Peyer's patch (tissue), 4 donors: ENCODE measurements at regions not wholly inside any gene's neighbourhood (a gene's known extent, or its start where the extent isn't known, plus 50 kb on each side); places are given as distances from the start of the nearest gene placed in this dataset.

Experiments used
- DNase-seq, 3 donors: peaks; one replicate each; pipeline ENCODE4 v3.0.0-alpha.2; 2017 to 2019
- H3K27ac ChIP-seq, 4 donors: fragments of 200-600 bp; sonication (generic); one replicate each; pipeline ENCODE4 v1.5.1; 2016 to 2019
- H3K27me3 ChIP-seq, 2 donors: fragments of 200-600 bp; sonication (generic); one replicate each; pipeline ENCODE4 v1.5.1; 2019
- H3K36me3 ChIP-seq, 3 donors: fragments of 200-600 bp; sonication (generic); one replicate each; pipeline ENCODE4 v1.5.1; 2016 to 2019
- H3K4me1 ChIP-seq, 4 donors: fragments of 200-600 bp; sonication (generic); one replicate each; pipeline ENCODE4 v1.5.1; 2016 to 2019
- H3K4me3 ChIP-seq, 4 donors: fragments of 200-600 bp; sonication (generic); 1 replicate in 3 of 4; 2 replicates in 1 of 4; pipeline ENCODE4 v1.5.1; 2016 to 2019; ENCODE audit warnings: mild to moderate bottlenecking in 1 of 4
- H3K9me3 ChIP-seq, 4 donors: fragments of 200-600 bp; sonication (generic); one replicate each; pipeline ENCODE4 v1.5.1; 2016 to 2019; ENCODE audit warnings: mild to moderate bottlenecking in 1 of 4
- CTCF ChIP-seq, 6 experiments: fragments of 450-650 bp in 4 of 6; fragments of 200-600 bp in 2 of 6; sonication (generic) in 1 of 6; IDR thresholded peaks; one replicate each; pipeline ENCODE4 v1.5.1; 2017 to 2019; ENCODE audit warnings: antibody characterized with exemption in 6 of 6, mild to moderate bottlenecking in 3 of 6, moderate library complexity in 1 of 6
- POLR2A ChIP-seq, 2 donors: fragments of 450-650 bp; IDR thresholded peaks; one replicate each; pipeline ENCODE4 v1.5.1; 2017; ENCODE audit warnings: antibody characterized with exemption in 2 of 2, mild to moderate bottlenecking in 2 of 2, moderate library complexity in 2 of 2

- no peak overlapping the region for H3K4me3 ChIP-seq
- H3K27ac ChIP-seq = no peak overlapping the region
- H3K9me3 ChIP-seq = no peaks in the 10 kb centered on the region
- no peaks in the 10 kb centered on the region for H3K36me3 ChIP-seq
- DNase-seq = no peak
- no peaks in the 10 kb centered on the region for H3K27me3 ChIP-seq
- TF ChIP-seq POLR2A (IDR thresholded peaks at IDR 0.05) (no peak), CTCF (IDR thresholded peaks at IDR 0.05) (no peak)
- H3K4me1 ChIP-seq = no peaks in the 10 kb centered on the region
Measured at GRCh38 chr10:31644931-31645633, 283.5 kb downstream of the ARHGAP12 start.

GRCh38 chr10:31642281-31642680, 286.4 kb downstream of the ARHGAP12 start:
- Histone ChIP-seq H3K9me3 (no peaks in the 10 kb centered on the region), H3K27ac (no peak overlapping the region)
- DNase-seq = no peak

GRCh38 chr10:31635415-31636065, 293.1 kb downstream of the ARHGAP12 start:
- Histone ChIP-seq H3K27me3 (no peaks in the 10 kb centered on the region), H3K9me3 (no peaks in the 10 kb centered on the region), H3K27ac (no peak overlapping the region), H3K4me3 (no peak overlapping the region), H3K36me3 (no peaks in the 10 kb centered on the region), H3K4me1 (no peaks in the 10 kb centered on the region)
- DNase-seq = no peak
- TF ChIP-seq POLR2A (IDR thresholded peaks at IDR 0.05) (no peak), CTCF (IDR thresholded peaks at IDR 0.05) (no peak)

More at GRCh38 chr10:31642281-31642680, 286.4 kb downstream of the ARHGAP12 start:
- no peak overlapping the region for H3K4me3 ChIP-seq
- H3K36me3 ChIP-seq = no peaks in the 10 kb centered on the region
- no peaks in the 10 kb centered on the region for H3K4me1 ChIP-seq
- no peaks in the 10 kb centered on the region for H3K27me3 ChIP-seq
- TF ChIP-seq CTCF (IDR thresholded peaks at IDR 0.05) (no peak), POLR2A (IDR thresholded peaks at IDR 0.05) (no peak)

GRCh38 chr10:31635009-31635408, 293.6 kb downstream of the ARHGAP12 start:
- no peak overlapping the region for H3K27ac ChIP-seq
- TF ChIP-seq POLR2A (IDR thresholded peaks at IDR 0.05) (no peak), CTCF (IDR thresholded peaks at IDR 0.05) (no peak)
- DNase-seq = no peak
- no peaks in the 10 kb centered on the region for H3K9me3 ChIP-seq
- no peak overlapping the region for H3K4me3 ChIP-seq
- H3K27me3 ChIP-seq = no peaks in the 10 kb centered on the region
- no peaks in the 10 kb centered on the region for H3K4me1 ChIP-seq
- H3K36me3 ChIP-seq = no peaks in the 10 kb centered on the region

DNA sequence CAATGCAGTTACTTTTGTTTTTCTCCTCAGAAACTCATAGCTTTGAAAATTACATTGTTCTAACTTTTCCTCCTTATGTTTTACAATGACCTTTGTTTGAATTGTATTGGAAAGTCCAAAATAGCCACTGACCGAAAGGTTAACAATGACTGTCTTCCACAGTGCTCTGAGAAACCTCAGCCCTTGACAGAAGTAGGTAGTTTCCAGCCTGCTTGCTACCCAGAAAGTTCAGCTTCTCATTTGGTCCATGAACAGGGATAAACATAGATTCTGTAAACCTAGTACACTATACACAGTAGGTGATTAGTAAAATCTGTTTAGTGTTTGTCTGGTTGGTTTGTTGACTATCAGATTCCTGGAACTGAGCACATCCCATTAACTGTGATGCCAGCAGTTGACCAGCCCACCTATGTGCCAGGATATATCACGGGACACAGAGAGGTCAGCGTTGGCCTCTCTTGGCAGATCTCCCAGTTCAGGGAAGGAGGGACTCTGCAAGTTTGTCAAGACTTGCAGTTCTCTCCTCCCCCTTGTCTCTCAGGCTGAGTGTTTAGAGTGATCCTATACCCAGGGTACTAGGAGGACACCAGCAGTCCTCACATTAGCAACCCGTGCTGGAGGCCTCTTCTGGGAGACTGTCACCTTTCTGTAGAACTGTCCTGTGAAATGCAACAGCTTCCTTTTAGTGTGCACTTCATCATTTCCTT, 297.6 kb downstream of the ARHGAP12 start:
- no peaks in the 10 kb centered on the region for H3K9me3 ChIP-seq
- DNase-seq = no peak
- no peaks in the 10 kb centered on the region for H3K4me1 ChIP-seq
- TF ChIP-seq POLR2A (IDR thresholded peaks at IDR 0.05) (no peak), CTCF (IDR thresholded peaks at IDR 0.05) (no peak)
- no peaks in the 10 kb centered on the region for H3K27me3 ChIP-seq
- H3K27ac ChIP-seq = no peak overlapping the region
- H3K4me3 ChIP-seq = no peak overlapping the region
- no peaks in the 10 kb centered on the region for H3K36me3 ChIP-seq
